PC-9 (cell line): ENCODE measurements at regions not wholly inside any gene's neighbourhood (a gene's known extent, or its start where the extent isn't known, plus 50 kb on each side); places are given as distances from the start of the nearest gene placed in this dataset.
"Not testable (repeated sequence)": the region's sequence is repeated elsewhere in the genome, so short reads cannot be mapped to it uniquely, and the experiment has no call there.

ENCODE experiments used
- EZH2 ChIP-seq: fragments of 200-600 bp; sonication (generic); IDR thresholded peaks from 2 replicates; pipeline ENCODE4 v1.8.0; 2017; ENCODE audit warnings: antibody characterized with exemption, low read depth
- TF ChIP-seq, protein P1 (sequence below): fragments of 200-600 bp; sonication (generic); conservative IDR thresholded peaks from 2 replicates; pipeline ENCODE4 v1.6.1; 2017; ENCODE audit warnings: mixed run types, antibody characterized with exemption, mild to moderate bottlenecking, moderate library complexity

- TF ChIP-seq, protein P1, sequence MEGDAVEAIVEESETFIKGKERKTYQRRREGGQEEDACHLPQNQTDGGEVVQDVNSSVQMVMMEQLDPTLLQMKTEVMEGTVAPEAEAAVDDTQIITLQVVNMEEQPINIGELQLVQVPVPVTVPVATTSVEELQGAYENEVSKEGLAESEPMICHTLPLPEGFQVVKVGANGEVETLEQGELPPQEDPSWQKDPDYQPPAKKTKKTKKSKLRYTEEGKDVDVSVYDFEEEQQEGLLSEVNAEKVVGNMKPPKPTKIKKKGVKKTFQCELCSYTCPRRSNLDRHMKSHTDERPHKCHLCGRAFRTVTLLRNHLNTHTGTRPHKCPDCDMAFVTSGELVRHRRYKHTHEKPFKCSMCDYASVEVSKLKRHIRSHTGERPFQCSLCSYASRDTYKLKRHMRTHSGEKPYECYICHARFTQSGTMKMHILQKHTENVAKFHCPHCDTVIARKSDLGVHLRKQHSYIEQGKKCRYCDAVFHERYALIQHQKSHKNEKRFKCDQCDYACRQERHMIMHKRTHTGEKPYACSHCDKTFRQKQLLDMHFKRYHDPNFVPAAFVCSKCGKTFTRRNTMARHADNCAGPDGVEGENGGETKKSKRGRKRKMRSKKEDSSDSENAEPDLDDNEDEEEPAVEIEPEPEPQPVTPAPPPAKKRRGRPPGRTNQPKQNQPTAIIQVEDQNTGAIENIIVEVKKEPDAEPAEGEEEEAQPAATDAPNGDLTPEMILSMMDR: not testable (repeated sequence)
- TF ChIP-seq EZH2: not testable (repeated sequence)
Observed at GRCh38 chr16:18230505-18230904, 106.0 kb downstream of the NPIPA8 start.
